GM18858 (cell line): ENCODE measurements at regions not wholly inside any gene's neighbourhood (a gene's known extent, or its start where the extent isn't known, plus 50 kb on each side); places are given as distances from the start of the nearest gene placed in this dataset.
A peak's percentile ranks its signal among the peaks of the same experiment; 100 is the strongest.
"Not testable (repeated sequence)": the region's sequence is repeated elsewhere in the genome, so short reads cannot be mapped to it uniquely, and the experiment has no call there.

Experiments
- ATAC-seq: cut with Tn5 transposase; IDR thresholded peaks from one replicate; pipeline ENCODE4 v1.9.1; 2021; ENCODE audit not compliant: unreplicated experiment

DNA sequence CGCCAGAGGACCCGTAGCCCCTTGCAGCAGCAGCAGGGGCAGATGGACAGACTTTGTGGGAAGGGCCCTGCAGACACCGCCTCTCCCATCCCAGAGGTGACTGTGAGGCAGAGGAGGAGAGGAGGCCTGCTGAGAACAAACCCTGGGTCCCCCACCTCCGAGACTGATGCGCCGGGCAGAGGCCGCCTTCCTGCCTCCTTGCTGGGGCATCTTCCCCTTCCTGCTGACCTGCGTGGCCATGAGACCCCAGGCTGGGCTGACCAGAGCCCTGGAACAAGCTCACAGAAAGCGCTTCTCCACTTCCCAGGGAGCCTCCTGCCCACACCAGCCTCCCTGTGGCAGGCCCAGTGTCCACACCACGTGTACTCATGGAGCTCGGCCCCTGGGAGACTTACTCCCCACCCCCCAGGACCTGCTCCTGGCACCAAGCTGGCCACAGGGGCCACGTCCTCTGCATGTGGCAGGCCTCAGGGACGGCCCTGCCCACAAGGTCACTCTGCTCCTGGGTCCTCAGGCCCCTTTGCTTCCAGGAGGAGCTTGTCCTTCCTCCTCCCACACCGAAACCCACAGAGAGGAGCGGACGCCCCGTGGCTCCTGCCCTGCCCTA lies 119.0 kb upstream of the ZNF469 start:
- ATAC-seq = not testable (repeated sequence)

DNA sequence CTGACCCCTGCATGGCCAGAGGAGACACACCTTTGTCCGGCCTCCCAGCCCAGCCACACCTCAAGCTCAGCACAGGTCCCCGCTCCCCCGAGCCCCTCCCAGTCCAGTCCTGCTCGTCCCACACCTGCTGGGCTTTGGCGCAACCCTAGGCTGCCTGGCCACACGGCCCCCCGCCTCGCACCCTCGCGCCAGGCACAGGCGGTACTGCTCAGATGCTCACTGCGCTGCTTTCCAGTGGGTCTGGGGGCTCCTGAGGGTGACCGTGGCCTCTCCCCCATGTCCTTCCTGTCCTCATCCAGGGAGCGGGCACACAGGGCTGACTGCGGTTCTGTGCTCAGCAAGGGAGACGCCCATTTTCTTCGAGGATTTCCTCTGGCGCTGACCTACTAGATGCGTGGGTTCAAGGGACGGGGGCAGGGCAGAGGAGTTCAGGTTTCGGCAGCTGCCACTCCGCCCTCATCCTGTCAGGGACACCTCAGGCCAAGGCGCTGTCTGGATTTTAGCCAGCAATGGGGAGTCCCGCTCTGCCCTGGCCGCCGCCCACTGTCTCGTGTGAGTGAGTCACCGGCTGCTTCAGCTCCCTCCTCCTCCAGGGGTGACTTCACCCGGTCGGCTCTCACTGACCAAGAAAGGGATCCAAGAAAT lies 118.0 kb upstream of the ZNF469 start:
- ATAC-seq = peak; percentile 66

DNA sequence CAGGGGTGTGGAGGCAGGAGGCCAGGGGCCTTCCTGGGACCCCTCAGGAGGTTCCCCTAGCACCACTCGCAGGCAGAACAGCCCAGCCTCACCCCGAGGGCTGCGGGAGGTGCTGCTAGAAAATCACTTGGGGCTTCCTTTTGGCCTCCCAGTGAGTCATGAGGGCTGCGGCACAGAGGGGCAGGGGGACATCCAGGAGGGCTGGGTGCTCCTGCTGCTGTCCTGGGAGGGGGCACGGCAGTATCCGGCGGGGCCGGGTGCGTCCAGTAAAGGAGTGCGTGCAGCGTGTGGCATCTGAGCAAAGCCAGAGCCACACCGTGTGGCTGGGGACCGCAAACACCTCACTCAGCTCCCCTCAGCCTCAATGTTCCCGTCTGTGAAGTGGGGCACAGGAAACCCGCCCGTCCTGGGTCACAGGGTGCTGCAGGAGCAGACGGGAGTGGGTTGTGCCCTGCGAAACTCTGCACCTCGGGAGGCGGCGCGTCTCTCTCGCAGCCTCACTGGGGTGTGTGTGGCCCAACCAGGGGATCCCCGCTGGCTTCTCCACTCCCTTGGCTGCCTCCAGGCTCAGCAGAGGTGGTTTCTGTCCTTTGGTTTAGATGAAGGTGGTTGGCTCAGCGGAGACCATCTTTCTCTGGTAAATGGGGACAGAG lies 117.3 kb upstream of the ZNF469 start:
- not testable (repeated sequence) for ATAC-seq

- ATAC-seq = not testable (repeated sequence)
Observed at GRCh38 chr16:88266036-88266435, 116.7 kb upstream of the ZNF469 start.

- not testable (repeated sequence) for ATAC-seq
Observed at GRCh38 chr16:88266935-88267551, 115.7 kb upstream of the ZNF469 start.

DNA sequence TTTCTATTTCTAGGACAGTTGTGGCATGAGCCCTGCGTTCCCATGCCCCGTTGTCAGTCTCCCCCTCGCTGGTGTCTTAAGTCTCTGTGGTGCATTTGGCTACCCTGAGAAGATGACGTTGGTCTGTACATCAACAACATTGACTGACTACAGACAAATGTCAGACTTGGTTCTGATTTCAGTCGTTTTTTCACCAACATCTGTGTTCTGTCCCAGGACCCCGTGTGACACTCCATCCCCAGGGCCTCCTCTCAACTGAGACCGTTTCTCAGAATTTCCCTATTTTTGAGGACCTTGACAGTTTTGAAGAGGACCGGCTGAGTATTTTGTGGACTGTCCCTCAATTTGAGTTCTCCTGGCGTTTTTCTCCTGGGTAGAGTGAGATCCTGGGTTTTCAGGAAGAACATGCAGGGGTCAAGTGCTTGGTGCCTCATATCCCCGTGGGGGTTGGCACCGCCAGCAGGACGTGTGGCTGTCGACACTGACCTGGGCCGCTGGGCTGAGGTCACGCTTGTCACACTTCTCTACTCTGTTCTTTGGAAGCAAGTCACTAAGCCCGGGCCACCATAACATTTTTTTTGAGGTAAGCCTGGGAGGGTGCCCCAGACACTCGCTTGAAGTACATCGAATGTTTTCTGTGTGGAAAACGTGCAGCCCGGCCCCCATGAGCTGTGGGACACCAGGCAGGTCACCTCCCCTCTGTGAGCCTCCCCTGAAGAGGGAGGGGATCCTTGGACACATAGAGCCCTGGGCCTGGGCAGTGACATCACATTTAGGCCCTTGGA lies 114.4 kb upstream of the ZNF469 start:
- not testable (repeated sequence) for ATAC-seq

DNA sequence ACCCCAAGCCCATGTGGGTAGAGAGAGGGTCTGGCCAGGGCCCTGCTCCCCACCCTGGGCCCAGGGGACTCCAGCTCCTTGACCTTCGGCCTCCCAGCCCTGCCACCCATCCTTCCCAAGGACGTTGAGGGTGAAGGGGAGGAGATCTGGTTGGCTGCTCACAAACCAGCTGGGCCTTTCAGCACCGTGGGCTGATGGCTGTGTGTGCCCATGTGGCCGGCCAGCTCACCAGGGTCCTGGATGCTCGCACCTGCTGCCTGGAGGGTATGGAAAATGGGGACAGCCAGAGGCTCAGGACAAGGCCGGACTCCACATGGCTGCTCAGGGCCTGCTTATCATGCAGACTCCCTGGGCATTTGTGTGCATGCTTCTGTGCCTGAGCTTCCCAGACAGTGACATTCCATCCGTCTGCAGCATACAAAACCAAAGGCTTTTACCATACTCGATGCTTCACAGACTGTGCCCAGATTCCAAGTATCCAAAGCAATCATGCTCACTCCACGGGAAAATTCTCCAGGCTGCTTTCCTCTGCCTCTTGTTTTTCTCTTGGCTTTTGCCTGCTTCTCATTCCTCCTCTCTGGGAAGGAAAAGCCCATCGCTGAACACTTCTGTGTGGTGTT lies 112.5 kb upstream of the ZNF469 start:
- ATAC-seq = not testable (repeated sequence)

- not testable (repeated sequence) for ATAC-seq
Observed at GRCh38 chr16:88271296-88271695, 111.5 kb upstream of the ZNF469 start.

DNA sequence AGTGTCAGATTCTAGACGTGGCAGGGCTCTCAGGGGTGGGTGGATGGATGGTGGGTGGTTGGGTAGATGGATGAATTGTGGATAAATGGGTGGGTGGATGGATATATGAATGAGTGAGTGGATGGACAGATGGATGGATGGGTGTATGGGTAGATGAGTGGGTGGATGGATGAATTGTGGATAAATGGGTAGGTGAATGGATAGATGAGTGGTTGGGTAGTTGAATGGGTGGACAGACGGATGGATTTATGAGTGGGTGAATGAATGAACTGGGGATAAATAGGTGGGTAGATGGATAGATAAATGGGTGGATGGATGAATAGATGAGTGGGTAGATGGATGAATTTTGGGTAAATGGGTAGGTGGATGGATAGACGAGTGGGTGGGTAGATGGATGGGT lies 111.0 kb upstream of the ZNF469 start:
- ATAC-seq = not testable (repeated sequence)

- ATAC-seq = not testable (repeated sequence)
Observed at GRCh38 chr16:88272437-88272836, 110.3 kb upstream of the ZNF469 start.

DNA sequence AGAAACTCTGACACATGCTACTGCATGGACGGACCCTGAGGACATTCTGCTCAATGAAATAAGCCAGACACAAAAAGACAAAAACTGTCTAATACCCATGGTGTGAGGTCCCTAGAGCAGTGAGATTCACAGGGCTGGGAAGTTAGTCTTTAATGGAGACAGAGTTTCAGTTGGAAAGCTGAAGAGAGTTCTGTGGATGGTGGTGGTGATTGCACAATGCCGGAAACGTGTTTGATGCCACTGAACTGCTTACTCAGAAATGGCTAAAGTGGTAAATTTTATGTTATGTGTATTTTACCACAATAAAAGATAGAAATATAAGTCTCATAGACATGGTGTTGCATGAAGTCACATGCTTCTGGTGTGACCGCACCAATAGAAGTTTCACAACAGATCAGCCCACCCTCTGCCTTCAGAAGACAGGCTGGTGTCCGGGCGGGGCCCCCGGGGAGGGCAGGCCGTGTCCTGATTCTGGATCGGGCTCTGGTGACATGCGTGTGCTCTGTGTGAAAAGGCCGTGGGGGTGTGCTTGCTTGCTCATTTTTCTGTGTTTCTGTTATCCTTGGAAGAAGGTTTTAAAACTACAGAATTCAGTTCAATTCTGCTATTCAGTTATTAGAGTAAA lies 108.5 kb upstream of the ZNF469 start:
- not testable (repeated sequence) for ATAC-seq

DNA sequence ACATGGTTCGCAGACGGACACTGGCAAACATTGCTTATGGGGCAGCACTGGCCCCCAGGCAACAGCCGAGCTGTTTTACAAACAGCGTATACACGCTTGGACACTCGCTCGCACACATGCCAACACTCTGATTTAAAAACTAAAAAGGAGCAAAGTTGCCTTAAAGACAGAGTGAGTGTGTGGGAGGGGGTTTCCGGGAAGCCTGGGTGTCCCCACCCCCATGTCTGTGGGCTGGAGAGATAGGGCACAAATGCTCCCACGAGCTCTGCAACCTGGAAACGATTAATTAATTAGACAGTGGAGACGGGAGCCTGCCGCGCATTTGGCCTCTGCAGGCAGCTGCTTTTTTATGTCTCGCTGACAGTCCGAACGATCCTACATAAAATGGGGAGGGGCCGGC lies 107.9 kb upstream of the ZNF469 start:
- no peak for ATAC-seq

- not testable (repeated sequence) for ATAC-seq
Observed at GRCh38 chr16:88275336-88276122, 107.2 kb upstream of the ZNF469 start.

GRCh38 chr16:88276123-88276588 lies 106.6 kb upstream of the ZNF469 start:
- ATAC-seq = not testable (repeated sequence)

DNA sequence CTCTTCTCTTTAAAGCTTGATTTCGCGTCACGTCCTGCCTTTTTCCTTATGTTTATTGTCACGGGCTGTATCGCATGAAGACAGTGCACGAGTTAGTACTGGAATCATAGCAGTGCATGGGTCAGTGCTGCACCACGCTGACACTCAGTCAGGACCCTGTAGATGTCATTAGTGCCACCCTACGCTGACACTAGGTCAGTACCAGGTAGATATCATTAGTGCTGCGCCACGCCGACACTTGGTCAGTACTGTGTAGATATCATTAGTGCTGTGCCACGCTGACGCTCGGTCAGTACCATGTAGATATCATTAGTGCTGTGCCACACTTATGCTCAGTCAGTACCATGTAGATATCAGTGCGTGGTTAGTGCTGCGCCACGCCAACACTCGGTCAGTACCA lies 106.2 kb upstream of the ZNF469 start:
- ATAC-seq = no peak

DNA sequence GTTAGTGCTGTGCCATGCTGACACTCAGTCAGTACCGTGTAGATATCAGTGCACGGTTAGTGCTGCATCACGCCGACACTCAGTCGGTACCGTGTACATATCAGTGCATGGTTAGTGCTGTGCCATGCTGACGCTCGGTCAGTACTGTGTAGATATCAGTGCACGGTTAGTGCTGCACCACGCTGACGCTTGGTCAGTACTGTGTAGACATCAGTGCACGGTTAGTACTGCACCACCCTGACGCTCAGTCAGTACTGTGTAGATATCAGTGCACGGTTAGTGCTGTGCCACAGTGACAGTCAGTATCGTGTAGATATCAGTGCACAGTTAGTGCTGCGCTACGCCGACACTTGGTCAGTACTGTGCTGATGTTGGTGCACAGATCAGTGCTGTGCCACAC lies 102.8 kb upstream of the ZNF469 start:
- no peak for ATAC-seq

GRCh38 chr16:88281858-88282563 lies 100.7 kb upstream of the ZNF469 start:
- ATAC-seq = no peak

GRCh38 chr16:88282564-88283395 lies 100.0 kb upstream of the ZNF469 start:
- ATAC-seq = no peak
